ENCODE measurements at regions not wholly inside any gene's neighbourhood (a gene's known extent, or its start where the extent isn't known, plus 50 kb on each side); places are given as distances from the start of the nearest gene placed in this dataset.
"Not testable (repeated sequence)": the region's sequence is repeated elsewhere in the genome, so short reads cannot be mapped to it uniquely, and the experiment has no call there.

- H3K36me3 Mint-ChIP-seq (ENCODE audit: low read depth) = no peaks in the 10 kb centered on the region
- H3K27me3 Mint-ChIP-seq = peaks cover 5% of the 10 kb centered on the region
- intact Hi-C loops (cut with micrococcal nuclease) = no loop called here
- DNase-seq = no peak
- no peak overlapping the region for H3K4me3 Mint-ChIP-seq
- H3K27ac Mint-ChIP-seq = no peak overlapping the region
- no peaks in the 10 kb centered on the region for H3K4me1 Mint-ChIP-seq
- H3K9me3 Mint-ChIP-seq = no peaks in the 10 kb centered on the region
Observed at GRCh38 chr1:112133487-112133886, 144.0 kb upstream of the KCND3 start.

- intact Hi-C loops (cut with micrococcal nuclease) = no loop called here
- DNase-seq = no peak
- no peaks in the 10 kb centered on the region for H3K9me3 Mint-ChIP-seq
- no peaks in the 10 kb centered on the region for H3K36me3 Mint-ChIP-seq (ENCODE audit: low read depth)
- no peak overlapping the region for H3K4me3 Mint-ChIP-seq
- H3K27ac Mint-ChIP-seq = no peak overlapping the region
- H3K27me3 Mint-ChIP-seq = peaks cover 3% of the 10 kb centered on the region
- H3K4me1 Mint-ChIP-seq = no peaks in the 10 kb centered on the region
Observed at GRCh38 chr1:112140743-112141142, 151.3 kb upstream of the KCND3 start.

DNA sequence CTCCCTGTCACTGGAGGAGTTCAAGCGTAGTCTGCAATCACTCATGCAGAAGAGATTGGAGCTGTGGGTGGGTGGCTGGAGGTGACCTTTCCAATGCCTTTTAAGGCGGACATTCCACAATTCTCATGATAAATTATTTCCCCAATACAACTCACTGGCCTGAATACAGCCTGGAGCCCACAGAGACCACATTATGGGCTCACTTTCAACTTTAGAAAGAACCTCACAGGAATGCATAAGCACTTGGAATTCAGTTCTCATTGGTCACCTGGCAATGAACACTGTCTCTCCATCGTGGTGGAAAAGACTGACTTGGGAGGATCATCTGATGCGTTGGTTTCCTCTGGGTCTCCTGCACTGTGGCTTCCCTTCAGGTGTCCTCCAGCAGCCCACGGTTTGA, 151.8 kb upstream of the KCND3 start:
- Mint-ChIP-seq H3K4me1 (no peaks in the 10 kb centered on the region), H3K27me3 (peaks cover 3% of the 10 kb centered on the region), H3K9me3 (no peaks in the 10 kb centered on the region), H3K4me3 (no peak overlapping the region), H3K36me3 (ENCODE audit: low read depth) (no peaks in the 10 kb centered on the region), H3K27ac (no peak overlapping the region)
- no peak for DNase-seq
- intact Hi-C loops (cut with micrococcal nuclease) = no loop called here

GRCh38 chr1:112141923-112142322, 152.5 kb upstream of the KCND3 start:
- H3K27ac Mint-ChIP-seq = no peak overlapping the region
- no peak for DNase-seq
- H3K27me3 Mint-ChIP-seq = peaks cover 3% of the 10 kb centered on the region
- H3K36me3 Mint-ChIP-seq (ENCODE audit: low read depth) = no peaks in the 10 kb centered on the region
- H3K4me3 Mint-ChIP-seq = no peak overlapping the region
- no peaks in the 10 kb centered on the region for H3K4me1 Mint-ChIP-seq
- intact Hi-C loops (cut with micrococcal nuclease) = no loop called here
- no peaks in the 10 kb centered on the region for H3K9me3 Mint-ChIP-seq

DNA sequence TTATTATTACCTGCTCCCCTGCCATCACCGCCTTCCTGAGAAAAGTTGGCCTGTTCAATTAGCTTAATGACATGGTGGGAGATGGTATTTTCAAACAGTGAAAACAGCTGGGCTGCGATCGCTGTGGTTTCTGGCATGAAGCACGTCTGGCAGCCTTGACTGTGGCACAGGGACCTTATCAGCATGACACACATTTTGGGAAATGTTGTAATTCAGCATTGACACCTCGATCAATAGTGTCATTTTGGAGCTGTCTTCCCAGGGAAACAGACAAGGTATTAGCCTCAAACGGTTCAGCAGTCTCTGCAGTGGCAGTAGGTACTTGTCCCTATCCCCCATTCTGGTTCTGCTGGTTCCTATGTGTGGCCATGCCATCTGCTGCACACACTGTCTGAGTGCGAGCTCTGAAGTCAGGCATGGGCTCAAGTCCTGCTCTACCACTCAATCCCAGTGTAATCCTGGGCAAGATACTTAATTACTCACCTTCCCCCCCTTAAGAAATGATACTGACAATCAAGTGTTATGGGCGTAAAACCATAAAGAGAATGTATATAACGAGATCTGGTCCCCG, 154.5 kb upstream of the KCND3 start:
- no peak for DNase-seq
- no peak overlapping the region for H3K27ac Mint-ChIP-seq
- no peaks in the 10 kb centered on the region for H3K36me3 Mint-ChIP-seq (ENCODE audit: low read depth)
- H3K4me1 Mint-ChIP-seq = no peaks in the 10 kb centered on the region
- peaks cover 9% of the 10 kb centered on the region for H3K9me3 Mint-ChIP-seq
- no peaks in the 10 kb centered on the region for H3K27me3 Mint-ChIP-seq
- intact Hi-C loops (cut with micrococcal nuclease) = no loop called here
- no peak overlapping the region for H3K4me3 Mint-ChIP-seq

- Mint-ChIP-seq H3K4me3 (no peak overlapping the region), H3K27me3 (no peaks in the 10 kb centered on the region), H3K36me3 (ENCODE audit: low read depth) (no peaks in the 10 kb centered on the region), H3K4me1 (no peaks in the 10 kb centered on the region), H3K9me3 (peaks cover 9% of the 10 kb centered on the region), H3K27ac (no peak overlapping the region)
- intact Hi-C loops (cut with micrococcal nuclease) = no loop called here
- no peak for DNase-seq
Observed at GRCh38 chr1:112144733-112145426, 155.4 kb upstream of the KCND3 start.

DNA sequence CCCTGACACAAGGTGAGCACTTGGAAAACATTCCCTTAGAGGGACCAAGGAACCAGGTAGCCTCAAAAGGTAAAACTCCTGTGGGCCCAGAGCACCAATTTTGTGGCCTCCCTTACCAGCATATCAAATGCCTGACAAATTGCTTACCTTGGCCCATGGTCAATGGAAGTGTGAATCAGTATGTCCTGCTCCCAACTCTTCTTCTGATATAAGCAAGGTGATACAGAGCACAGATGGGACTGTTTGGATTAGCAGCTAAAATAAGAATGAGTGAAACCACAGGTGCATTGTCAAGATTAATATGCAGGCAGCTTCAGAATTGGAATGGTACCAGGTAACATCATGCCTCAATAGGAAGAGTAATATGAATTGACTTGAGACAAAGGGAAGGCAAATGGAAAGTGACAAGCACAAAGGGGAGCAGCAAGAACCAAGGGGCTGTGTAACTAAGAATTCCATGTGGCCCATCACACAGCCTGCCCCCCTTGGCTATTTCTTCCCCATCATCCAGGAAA, 156.8 kb upstream of the KCND3 start:
- no peaks in the 10 kb centered on the region for H3K4me1 Mint-ChIP-seq
- peaks cover 15% of the 10 kb centered on the region for H3K9me3 Mint-ChIP-seq
- intact Hi-C loops (cut with micrococcal nuclease) = no loop called here
- no peaks in the 10 kb centered on the region for H3K27me3 Mint-ChIP-seq
- DNase-seq = no peak
- H3K27ac Mint-ChIP-seq = no peak overlapping the region
- H3K4me3 Mint-ChIP-seq = no peak overlapping the region
- no peaks in the 10 kb centered on the region for H3K36me3 Mint-ChIP-seq (ENCODE audit: low read depth)

DNA sequence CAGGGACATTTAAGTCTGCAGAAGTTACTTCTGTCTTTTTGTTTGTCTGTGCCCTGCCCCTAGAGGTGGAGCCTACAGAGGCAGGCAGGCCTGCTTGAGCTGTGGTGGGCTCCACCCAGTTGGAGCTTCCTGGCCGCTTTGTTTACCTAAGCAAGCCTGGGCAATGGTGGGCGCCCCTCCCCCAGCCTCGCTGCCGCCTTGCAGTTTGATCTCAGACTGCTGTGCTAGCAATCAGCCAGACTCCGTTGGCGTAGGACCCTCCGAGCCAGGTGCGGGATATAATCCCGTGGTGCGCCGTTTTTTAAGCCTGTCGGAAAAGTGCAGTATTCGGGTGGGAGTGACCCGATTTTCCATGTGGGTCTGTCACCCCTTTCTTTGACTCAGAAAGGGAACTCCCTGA, 170.7 kb upstream of the KCND3 start:
- H3K36me3 Mint-ChIP-seq (ENCODE audit: low read depth); H3K4me3 Mint-ChIP-seq; DNase-seq; intact Hi-C loops (cut with micrococcal nuclease); H3K27ac Mint-ChIP-seq; H3K27me3 Mint-ChIP-seq; H3K4me1 Mint-ChIP-seq: not testable (repeated sequence)
- peaks cover 13% of the 10 kb centered on the region for H3K9me3 Mint-ChIP-seq

- Mint-ChIP-seq H3K4me1 (no peaks in the 10 kb centered on the region), H3K36me3 (ENCODE audit: low read depth) (no peaks in the 10 kb centered on the region), H3K27ac (no peak overlapping the region), H3K4me3 (no peak overlapping the region), H3K9me3 (peaks cover 6% of the 10 kb centered on the region), H3K27me3 (peaks cover 3% of the 10 kb centered on the region)
- intact Hi-C loops (cut with micrococcal nuclease) = no loop called here
- DNase-seq = no peak
Observed at GRCh38 chr1:112165375-112165774, 175.9 kb upstream of the KCND3 start.

- no peaks in the 10 kb centered on the region for H3K9me3 Mint-ChIP-seq
Observed at GRCh38 chr1:112169517-112169916, 180.0 kb upstream of the KCND3 start.

GRCh38 chr1:112172294-112172882, 182.9 kb upstream of the KCND3 start:
- H3K4me3 Mint-ChIP-seq = no peak overlapping the region
- no peaks in the 10 kb centered on the region for H3K36me3 Mint-ChIP-seq (ENCODE audit: low read depth)
- H3K27me3 Mint-ChIP-seq = no peaks in the 10 kb centered on the region
- no peaks in the 10 kb centered on the region for H3K9me3 Mint-ChIP-seq
- intact Hi-C loops (cut with micrococcal nuclease) = no loop called here
- no peaks in the 10 kb centered on the region for H3K4me1 Mint-ChIP-seq
- no peak overlapping the region for H3K27ac Mint-ChIP-seq
- DNase-seq = peak; percentile 66

More at GRCh38 chr1:112169517-112169916, 180.0 kb upstream of the KCND3 start:
- intact Hi-C loops (cut with micrococcal nuclease) = no loop called here
- no peaks in the 10 kb centered on the region for H3K4me1 Mint-ChIP-seq
- peak; percentile 6 for DNase-seq
- H3K27me3 Mint-ChIP-seq = no peaks in the 10 kb centered on the region
- H3K4me3 Mint-ChIP-seq = no peak overlapping the region
- no peak overlapping the region for H3K27ac Mint-ChIP-seq
- H3K36me3 Mint-ChIP-seq (ENCODE audit: low read depth) = no peaks in the 10 kb centered on the region

DNA sequence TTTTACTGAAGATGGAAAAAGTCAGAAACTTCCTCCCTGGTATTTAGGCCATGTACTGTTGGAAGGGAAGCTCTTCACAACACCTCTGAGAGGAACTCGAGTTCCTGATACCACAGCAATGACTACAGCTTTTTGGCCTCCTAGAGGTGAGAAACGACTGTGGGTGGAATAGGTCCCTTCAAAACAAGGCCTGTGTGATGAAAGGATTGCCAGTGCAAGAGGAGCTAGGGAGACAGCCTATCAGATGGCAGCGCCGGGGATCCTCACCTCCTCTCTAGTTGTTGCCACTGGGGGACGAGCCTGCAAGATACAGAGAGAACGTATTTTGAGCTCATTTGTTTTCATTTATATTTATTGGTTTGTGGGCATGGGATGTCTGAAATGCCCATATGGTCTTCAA, 187.8 kb upstream of the KCND3 start:
- Mint-ChIP-seq H3K4me1 (no peaks in the 10 kb centered on the region), H3K36me3 (ENCODE audit: low read depth) (no peaks in the 10 kb centered on the region), H3K27ac (no peak overlapping the region), H3K27me3 (no peaks in the 10 kb centered on the region), H3K4me3 (no peak overlapping the region), H3K9me3 (no peaks in the 10 kb centered on the region)
- intact Hi-C loops (cut with micrococcal nuclease) = no loop called here
- no peak for DNase-seq

DNA sequence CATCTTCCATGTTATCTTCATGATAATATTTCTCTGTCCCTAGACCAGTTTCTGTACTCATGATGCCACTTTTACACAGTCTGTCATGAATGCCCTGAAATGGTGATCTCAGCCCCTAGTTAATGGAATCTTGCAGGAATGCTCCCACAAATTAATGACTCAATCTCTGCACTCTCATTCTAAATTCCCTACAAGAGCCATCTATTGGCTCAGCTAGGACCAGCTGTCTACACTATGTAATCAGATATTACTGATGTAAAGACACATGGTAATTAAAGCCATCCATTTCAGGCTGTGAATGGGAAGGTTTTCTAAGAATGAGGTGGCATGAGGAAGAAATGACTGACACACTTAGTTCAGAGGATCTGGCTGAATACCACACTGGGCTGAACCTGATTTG, 199.1 kb upstream of the KCND3 start:
- Mint-ChIP-seq H3K4me3 (no peak overlapping the region), H3K4me1 (no peaks in the 10 kb centered on the region), H3K27me3 (no peaks in the 10 kb centered on the region), H3K36me3 (ENCODE audit: low read depth) (no peaks in the 10 kb centered on the region), H3K9me3 (no peaks in the 10 kb centered on the region), H3K27ac (no peak overlapping the region)
- intact Hi-C loops (cut with micrococcal nuclease) = no loop called here
- DNase-seq = no peak

- intact Hi-C loops (cut with micrococcal nuclease) = no loop called here
- H3K27ac Mint-ChIP-seq = no peak overlapping the region
- H3K4me1 Mint-ChIP-seq = no peaks in the 10 kb centered on the region
- no peaks in the 10 kb centered on the region for H3K36me3 Mint-ChIP-seq (ENCODE audit: low read depth)
- no peaks in the 10 kb centered on the region for H3K27me3 Mint-ChIP-seq
- H3K9me3 Mint-ChIP-seq = no peaks in the 10 kb centered on the region
- H3K4me3 Mint-ChIP-seq = no peak overlapping the region
- no peak for DNase-seq
Observed at GRCh38 chr1:112196008-112196588, 199.9 kb upstream of the CTTNBP2NL start.

Measured in activated CD4-positive, alpha-beta T cell treated with anti-CD3 and anti-CD28 coated beads, Interleukin-2, amount 10 ng/mL, durations not matched to agents 24 days and 14 days (primary cell).